ENCODE measurements at regions not wholly inside any gene's neighbourhood (a gene's known extent, or its start where the extent isn't known, plus 50 kb on each side); places are given as distances from the start of the nearest gene placed in this dataset.

DNA sequence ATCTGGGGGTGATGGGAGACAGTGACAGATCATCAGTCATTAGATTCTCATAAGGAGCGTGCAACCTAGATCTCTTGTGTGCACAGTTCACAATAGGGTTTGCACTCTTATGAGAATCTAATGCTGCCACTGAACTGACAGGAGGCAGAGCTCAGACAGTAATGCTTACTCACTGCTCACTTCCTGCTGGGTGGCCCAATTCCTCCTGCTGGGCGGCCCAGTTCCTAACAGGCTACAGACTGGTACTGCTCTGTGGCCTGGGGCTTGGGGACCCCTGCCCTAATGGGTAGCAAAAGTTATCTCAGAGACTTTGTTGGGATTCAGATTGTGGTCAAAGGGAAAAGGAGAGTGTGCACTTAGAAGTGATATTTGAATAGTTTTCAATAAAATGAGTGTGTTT is 840.1 kb upstream of the ID2 start:
- Mint-ChIP-seq H3K36me3 (ENCODE audit: insufficient read depth in 1 of 3, low read depth in 3 of 3) (peaks cover 10 to 24% (median 10%) of the 10 kb centered on the region in 3 experiments), H3K4me3 (no peak overlapping the region), H3K4me1 (peaks cover 3 to 4% of the 10 kb centered on the region in 2 experiments; a peak in 2 of 4 replicates), H3K27me3 (ENCODE audit: low read depth) (no peaks in the 10 kb centered on the region), H3K9me3 (peaks cover 24 to 30% of the 10 kb centered on the region in 2 experiments), H3K27ac (no peak overlapping the region)
- Histone ChIP-seq H2BK5ac (ENCODE audit: insufficient read length, low read length) (no peak overlapping the region), H2AFZ (ENCODE audit: low read length) (no peak overlapping the region), H3K23me2 (ENCODE audit: insufficient read length, low read depth, low read length, poor library complexity, severe bottlenecking) (no peaks in the 10 kb centered on the region), H3K56ac (ENCODE audit: insufficient read length, low read depth, low read length) (no peak overlapping the region), H3K4me2 (ENCODE audit: insufficient read depth, insufficient read length, low read length) (no peak overlapping the region), H3K4me1 (ENCODE audit: insufficient read depth, low read length) (no peaks in the 10 kb centered on the region), H3K9ac (ENCODE audit: extremely low read depth, insufficient read length, low read length) (no peak overlapping the region), H4K91ac (ENCODE audit: insufficient read length, low read depth, low read length) (no peak overlapping the region), H2BK15ac (ENCODE audit: low read depth, low read length) (no peak overlapping the region), H2BK12ac (ENCODE audit: insufficient read length, low read depth, low read length) (no peak overlapping the region), H3K27ac (ENCODE audit: insufficient read length, low read depth, low read length) (no peak overlapping the region), H4K5ac (ENCODE audit: insufficient read length, low read depth, low read length) (no peak overlapping the region), H2BK20ac (ENCODE audit: low read depth, low read length, poor library complexity, severe bottlenecking) (no peak overlapping the region), H2AK5ac (ENCODE audit: insufficient read length, low read length) (no peak overlapping the region), H3K23ac (ENCODE audit: insufficient read length, low read depth, low read length) (no peak overlapping the region), H3K14ac (ENCODE audit: insufficient read depth, low read length) (no peak overlapping the region), H3K27me3 (ENCODE audit: insufficient read depth, low read length) (no peaks in the 10 kb centered on the region), H3K79me1 (ENCODE audit: insufficient read depth, low read depth, low read length, poor library complexity, severe bottlenecking) (no peaks in the 10 kb centered on the region), H3K18ac (ENCODE audit: insufficient read length, low read depth, low read length) (no peak overlapping the region), H4K8ac (replicated peaks; ENCODE audit: insufficient read length, low read depth, low read length) (no peak overlapping the region), H3K4ac (ENCODE audit: low read depth, low read length) (no peak overlapping the region), H4K20me1 (ENCODE audit: control insufficient read depth, insufficient read depth, insufficient read length) (no peaks in the 10 kb centered on the region), H3K79me2 (ENCODE audit: insufficient read depth, low read length) (no peaks in the 10 kb centered on the region), H3K9me3 (ENCODE audit: control insufficient read depth, low read depth, low read length) (no peaks in the 10 kb centered on the region), H2BK120ac (ENCODE audit: low read depth, low read length, poor library complexity, severe bottlenecking) (no peak overlapping the region), H3T11ph (ENCODE audit: low read length) (no peak overlapping the region)
- no peak for DNase-seq
- no CpG with 5 or more reads among the region's 2 CpGs for WGBS (ENCODE audit: extremely low coverage, insufficient read length, low lambda C conversion rate)
- TF ChIP-seq, protein P1, sequence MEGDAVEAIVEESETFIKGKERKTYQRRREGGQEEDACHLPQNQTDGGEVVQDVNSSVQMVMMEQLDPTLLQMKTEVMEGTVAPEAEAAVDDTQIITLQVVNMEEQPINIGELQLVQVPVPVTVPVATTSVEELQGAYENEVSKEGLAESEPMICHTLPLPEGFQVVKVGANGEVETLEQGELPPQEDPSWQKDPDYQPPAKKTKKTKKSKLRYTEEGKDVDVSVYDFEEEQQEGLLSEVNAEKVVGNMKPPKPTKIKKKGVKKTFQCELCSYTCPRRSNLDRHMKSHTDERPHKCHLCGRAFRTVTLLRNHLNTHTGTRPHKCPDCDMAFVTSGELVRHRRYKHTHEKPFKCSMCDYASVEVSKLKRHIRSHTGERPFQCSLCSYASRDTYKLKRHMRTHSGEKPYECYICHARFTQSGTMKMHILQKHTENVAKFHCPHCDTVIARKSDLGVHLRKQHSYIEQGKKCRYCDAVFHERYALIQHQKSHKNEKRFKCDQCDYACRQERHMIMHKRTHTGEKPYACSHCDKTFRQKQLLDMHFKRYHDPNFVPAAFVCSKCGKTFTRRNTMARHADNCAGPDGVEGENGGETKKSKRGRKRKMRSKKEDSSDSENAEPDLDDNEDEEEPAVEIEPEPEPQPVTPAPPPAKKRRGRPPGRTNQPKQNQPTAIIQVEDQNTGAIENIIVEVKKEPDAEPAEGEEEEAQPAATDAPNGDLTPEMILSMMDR (conservative IDR thresholded peaks at IDR 0.05) = no peak

Data from H9 (cell line).